Fibroblast of the aortic adventitia (primary cell): ENCODE measurements at regions not wholly inside any gene's neighbourhood (a gene's known extent, or its start where the extent isn't known, plus 50 kb on each side); places are given as distances from the start of the nearest gene placed in this dataset.

ENCODE experiments used
- DNase-seq: peaks from one replicate; pipeline ENCODE4 v3.0.0-alpha.2; 2010; ENCODE audit warnings: low read depth
- H3K4me3 ChIP-seq: 2 replicates; pipeline ENCODE4 v1.5.1; 2011; ENCODE audit warnings: low read depth, mild to moderate bottlenecking, control low read depth, low read length, moderate library complexity
- CTCF ChIP-seq: IDR thresholded peaks from 2 replicates; pipeline ENCODE4 v1.5.1; 2011; ENCODE audit warnings: mild to moderate bottlenecking, low read length, control low read depth, inconsistent platforms; ENCODE audit not compliant: insufficient read depth

GRCh38 chr3:117005274-117005673 lies 295.7 kb downstream of the TUSC7 start:
- no peak overlapping the region for H3K4me3 ChIP-seq
- DNase-seq = no peak
- TF ChIP-seq CTCF = no peak

- no peak for TF ChIP-seq CTCF
- no peak for DNase-seq
- H3K4me3 ChIP-seq = no peak overlapping the region
These were observed 296.4 kb downstream of the TUSC7 start for GRCh38 chr3:117005911-117006522.

GRCh38 chr3:117010318-117010717 lies 300.7 kb downstream of the TUSC7 start:
- DNase-seq = no peak
- TF ChIP-seq CTCF = no peak
- no peak overlapping the region for H3K4me3 ChIP-seq

- DNase-seq = peak; percentile 80
- TF ChIP-seq CTCF = no peak
- H3K4me3 ChIP-seq = peak overlapping the region; percentile 22
These were observed 302.2 kb downstream of the TUSC7 start for GRCh38 chr3:117011687-117012250.

- no peak for TF ChIP-seq CTCF
- H3K4me3 ChIP-seq = no peak overlapping the region
- no peak for DNase-seq
These were observed 306.8 kb downstream of the TUSC7 start for GRCh38 chr3:117016378-117016777.

- no peak overlapping the region for H3K4me3 ChIP-seq
- TF ChIP-seq CTCF = no peak
- peak; percentile 48 for DNase-seq
These were observed 307.7 kb downstream of the TUSC7 start for GRCh38 chr3:117017135-117017894.
